HepG2 (cell line): ENCODE measurements at regions not wholly inside any gene's neighbourhood (a gene's known extent, or its start where the extent isn't known, plus 50 kb on each side); places are given as distances from the start of the nearest gene placed in this dataset.

Experiments used
- CHD4 ChIP-seq: fragments of 200-600 bp; sonication (generic); IDR thresholded peaks from 2 replicates; pipeline ENCODE4 v1.7.0; 2017; ENCODE audit warnings: mild to moderate bottlenecking, low read length, borderline replicate concordance
- FOSL2 ChIP-seq: sonication (generic); formaldehyde crosslinking; IDR thresholded peaks from 2 replicates; pipeline ENCODE4 v1.4.0; 2020; ENCODE audit warnings: missing genetic modification reagents
- HOXD1 ChIP-seq: sonication (generic); formaldehyde crosslinking; IDR thresholded peaks from 2 replicates; pipeline ENCODE4 v1.5.0; 2020; ENCODE audit warnings: missing genetic modification reagents
- NFYB ChIP-seq: sonication (generic); formaldehyde crosslinking; IDR thresholded peaks from 2 replicates; pipeline ENCODE4 v1.4.0; 2020; ENCODE audit warnings: missing genetic modification reagents
- SAFB2 ChIP-seq: sonication (generic); formaldehyde crosslinking; IDR thresholded peaks from 2 replicates; pipeline ENCODE4 v1.5.1; 2020; ENCODE audit warnings: missing genetic modification reagents, low read depth, mild to moderate bottlenecking, borderline replicate concordance
- XRCC5 ChIP-seq: fragments of 200-400 bp; formaldehyde crosslinking; optimal IDR thresholded peaks from 2 replicates; pipeline ENCODE3; 2017; ENCODE audit warnings: mild to moderate bottlenecking, low read length
- ZBTB1 ChIP-seq: sonication (generic); formaldehyde crosslinking; IDR thresholded peaks from 2 replicates; pipeline ENCODE4 v1.4.0; 2020; ENCODE audit warnings: missing genetic modification reagents, borderline replicate concordance
- ZNF772 ChIP-seq: sonication (generic); formaldehyde crosslinking; IDR thresholded peaks from 2 replicates; pipeline ENCODE4 v1.5.0; 2020; ENCODE audit warnings: mild to moderate bottlenecking, missing genetic modification reagents
- TF ChIP-seq, protein P1 (sequence below): sonication (generic); formaldehyde crosslinking; IDR thresholded peaks from 2 replicates; pipeline ENCODE4 v1.5.0; 2020; ENCODE audit warnings: mild to moderate bottlenecking, missing genetic modification reagents, borderline replicate concordance
- TF ChIP-seq, protein P2 (sequence below): fragments of 450-650 bp; IDR thresholded peaks from 2 replicates; pipeline ENCODE4 v1.6.1; 2017
- TF ChIP-seq, protein P3 (sequence below): IDR thresholded peaks from 2 replicates; pipeline ENCODE4 v1.6.1; 2018; ENCODE audit warnings: missing genetic modification reagents
- TF ChIP-seq, protein P4 (sequence below): sonication (generic); formaldehyde crosslinking; conservative IDR thresholded peaks from 2 replicates; pipeline ENCODE4 v1.8.0; 2022; ENCODE audit warnings: mild to moderate bottlenecking, moderate library complexity, missing genetic modification reagents
- TF ChIP-seq, protein P5 (sequence below): sonication (generic); formaldehyde crosslinking; IDR thresholded peaks from 2 replicates; pipeline ENCODE4 v1.5.0; 2020; ENCODE audit warnings: missing genetic modification reagents

DNA sequence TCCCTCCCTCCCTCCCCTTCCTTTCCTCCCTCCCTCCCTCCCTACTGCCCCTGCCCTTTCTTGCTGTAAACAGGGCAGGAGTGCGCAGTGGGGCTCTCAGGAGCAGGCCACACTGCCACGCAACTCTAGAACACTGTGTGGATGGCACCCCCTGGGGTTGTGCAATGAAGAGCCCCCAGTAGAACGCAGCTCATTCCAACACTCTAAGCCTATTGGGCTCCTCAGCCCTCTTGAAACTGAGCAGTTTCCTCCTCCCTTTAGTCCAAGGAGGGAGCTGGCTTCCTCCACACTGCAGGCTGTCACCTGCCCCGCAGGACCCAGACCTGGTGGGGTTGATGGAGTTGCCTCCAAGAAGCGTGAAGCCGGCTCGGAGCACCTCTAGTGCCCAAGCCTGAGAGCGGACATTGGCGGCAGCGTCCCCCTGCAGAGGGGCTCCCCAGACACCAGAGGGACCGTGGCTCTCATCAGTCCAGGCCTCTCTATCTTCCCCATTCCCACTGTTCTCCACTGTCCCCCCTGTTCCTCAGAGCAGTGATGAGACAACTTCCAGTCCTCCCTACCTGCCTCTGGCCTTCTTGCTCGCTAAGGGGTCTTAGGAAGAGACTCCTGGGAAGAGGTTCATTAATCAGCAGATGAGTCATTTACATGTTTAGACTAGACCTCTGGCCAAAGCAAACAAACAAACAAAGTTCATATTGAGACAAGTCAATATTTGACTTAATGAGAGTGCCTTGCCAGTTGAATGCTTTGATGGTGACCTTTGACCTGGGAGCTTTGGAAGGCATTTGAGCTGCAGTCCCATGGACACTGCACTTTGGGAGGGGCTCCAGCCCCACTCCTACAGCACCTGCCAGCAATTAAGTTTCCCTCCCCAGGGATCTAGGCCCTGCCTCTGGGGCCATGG is 64.0 kb downstream of the RPUSD4 start (continued):
- TF ChIP-seq, protein P1, sequence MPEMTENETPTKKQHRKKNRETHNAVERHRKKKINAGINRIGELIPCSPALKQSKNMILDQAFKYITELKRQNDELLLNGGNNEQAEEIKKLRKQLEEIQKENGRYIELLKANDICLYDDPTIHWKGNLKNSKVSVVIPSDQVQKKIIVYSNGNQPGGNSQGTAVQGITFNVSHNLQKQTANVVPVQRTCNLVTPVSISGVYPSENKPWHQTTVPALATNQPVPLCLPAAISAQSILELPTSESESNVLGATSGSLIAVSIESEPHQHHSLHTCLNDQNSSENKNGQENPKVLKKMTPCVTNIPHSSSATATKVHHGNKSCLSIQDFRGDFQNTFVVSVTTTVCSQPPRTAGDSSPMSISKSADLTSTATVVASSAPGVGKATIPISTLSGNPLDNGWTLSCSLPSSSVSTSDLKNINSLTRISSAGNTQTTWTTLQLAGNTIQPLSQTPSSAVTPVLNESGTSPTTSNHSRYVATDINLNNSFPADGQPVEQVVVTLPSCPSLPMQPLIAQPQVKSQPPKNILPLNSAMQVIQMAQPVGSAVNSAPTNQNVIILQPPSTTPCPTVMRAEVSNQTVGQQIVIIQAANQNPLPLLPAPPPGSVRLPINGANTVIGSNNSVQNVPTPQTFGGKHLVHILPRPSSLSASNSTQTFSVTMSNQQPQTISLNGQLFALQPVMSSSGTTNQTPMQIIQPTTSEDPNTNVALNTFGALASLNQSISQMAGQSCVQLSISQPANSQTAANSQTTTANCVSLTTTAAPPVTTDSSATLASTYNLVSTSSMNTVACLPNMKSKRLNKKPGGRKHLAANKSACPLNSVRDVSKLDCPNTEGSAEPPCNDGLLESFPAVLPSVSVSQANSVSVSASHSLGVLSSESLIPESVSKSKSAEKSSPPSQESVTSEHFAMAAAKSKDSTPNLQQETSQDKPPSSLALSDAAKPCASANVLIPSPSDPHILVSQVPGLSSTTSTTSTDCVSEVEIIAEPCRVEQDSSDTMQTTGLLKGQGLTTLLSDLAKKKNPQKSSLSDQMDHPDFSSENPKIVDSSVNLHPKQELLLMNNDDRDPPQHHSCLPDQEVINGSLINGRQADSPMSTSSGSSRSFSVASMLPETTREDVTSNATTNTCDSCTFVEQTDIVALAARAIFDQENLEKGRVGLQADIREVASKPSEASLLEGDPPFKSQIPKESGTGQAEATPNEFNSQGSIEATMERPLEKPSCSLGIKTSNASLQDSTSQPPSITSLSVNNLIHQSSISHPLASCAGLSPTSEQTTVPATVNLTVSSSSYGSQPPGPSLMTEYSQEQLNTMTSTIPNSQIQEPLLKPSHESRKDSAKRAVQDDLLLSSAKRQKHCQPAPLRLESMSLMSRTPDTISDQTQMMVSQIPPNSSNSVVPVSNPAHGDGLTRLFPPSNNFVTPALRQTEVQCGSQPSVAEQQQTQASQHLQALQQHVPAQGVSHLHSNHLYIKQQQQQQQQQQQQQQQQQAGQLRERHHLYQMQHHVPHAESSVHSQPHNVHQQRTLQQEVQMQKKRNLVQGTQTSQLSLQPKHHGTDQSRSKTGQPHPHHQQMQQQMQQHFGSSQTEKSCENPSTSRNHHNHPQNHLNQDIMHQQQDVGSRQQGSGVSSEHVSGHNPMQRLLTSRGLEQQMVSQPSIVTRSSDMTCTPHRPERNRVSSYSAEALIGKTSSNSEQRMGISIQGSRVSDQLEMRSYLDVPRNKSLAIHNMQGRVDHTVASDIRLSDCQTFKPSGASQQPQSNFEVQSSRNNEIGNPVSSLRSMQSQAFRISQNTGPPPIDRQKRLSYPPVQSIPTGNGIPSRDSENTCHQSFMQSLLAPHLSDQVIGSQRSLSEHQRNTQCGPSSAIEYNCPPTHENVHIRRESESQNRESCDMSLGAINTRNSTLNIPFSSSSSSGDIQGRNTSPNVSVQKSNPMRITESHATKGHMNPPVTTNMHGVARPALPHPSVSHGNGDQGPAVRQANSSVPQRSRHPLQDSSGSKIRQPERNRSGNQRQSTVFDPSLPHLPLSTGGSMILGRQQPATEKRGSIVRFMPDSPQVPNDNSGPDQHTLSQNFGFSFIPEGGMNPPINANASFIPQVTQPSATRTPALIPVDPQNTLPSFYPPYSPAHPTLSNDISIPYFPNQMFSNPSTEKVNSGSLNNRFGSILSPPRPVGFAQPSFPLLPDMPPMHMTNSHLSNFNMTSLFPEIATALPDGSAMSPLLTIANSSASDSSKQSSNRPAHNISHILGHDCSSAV: no peak
- TF ChIP-seq ZBTB1 (CRISPR knock-in tag): no peak
- TF ChIP-seq CHD4: peak; percentile 93
- TF ChIP-seq, protein P2, sequence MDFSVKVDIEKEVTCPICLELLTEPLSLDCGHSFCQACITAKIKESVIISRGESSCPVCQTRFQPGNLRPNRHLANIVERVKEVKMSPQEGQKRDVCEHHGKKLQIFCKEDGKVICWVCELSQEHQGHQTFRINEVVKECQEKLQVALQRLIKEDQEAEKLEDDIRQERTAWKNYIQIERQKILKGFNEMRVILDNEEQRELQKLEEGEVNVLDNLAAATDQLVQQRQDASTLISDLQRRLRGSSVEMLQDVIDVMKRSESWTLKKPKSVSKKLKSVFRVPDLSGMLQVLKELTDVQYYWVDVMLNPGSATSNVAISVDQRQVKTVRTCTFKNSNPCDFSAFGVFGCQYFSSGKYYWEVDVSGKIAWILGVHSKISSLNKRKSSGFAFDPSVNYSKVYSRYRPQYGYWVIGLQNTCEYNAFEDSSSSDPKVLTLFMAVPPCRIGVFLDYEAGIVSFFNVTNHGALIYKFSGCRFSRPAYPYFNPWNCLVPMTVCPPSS: no peak
- TF ChIP-seq NFYB (CRISPR knock-in tag): no peak
- TF ChIP-seq, protein P3, sequence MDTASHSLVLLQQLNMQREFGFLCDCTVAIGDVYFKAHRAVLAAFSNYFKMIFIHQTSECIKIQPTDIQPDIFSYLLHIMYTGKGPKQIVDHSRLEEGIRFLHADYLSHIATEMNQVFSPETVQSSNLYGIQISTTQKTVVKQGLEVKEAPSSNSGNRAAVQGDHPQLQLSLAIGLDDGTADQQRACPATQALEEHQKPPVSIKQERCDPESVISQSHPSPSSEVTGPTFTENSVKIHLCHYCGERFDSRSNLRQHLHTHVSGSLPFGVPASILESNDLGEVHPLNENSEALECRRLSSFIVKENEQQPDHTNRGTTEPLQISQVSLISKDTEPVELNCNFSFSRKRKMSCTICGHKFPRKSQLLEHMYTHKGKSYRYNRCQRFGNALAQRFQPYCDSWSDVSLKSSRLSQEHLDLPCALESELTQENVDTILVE (CRISPR knock-in tag): 0 out of 2 replicates have a peak, but pooled peaks have one; percentile 22
- TF ChIP-seq ZNF772 (CRISPR knock-in tag): no peak
- TF ChIP-seq, protein P4, sequence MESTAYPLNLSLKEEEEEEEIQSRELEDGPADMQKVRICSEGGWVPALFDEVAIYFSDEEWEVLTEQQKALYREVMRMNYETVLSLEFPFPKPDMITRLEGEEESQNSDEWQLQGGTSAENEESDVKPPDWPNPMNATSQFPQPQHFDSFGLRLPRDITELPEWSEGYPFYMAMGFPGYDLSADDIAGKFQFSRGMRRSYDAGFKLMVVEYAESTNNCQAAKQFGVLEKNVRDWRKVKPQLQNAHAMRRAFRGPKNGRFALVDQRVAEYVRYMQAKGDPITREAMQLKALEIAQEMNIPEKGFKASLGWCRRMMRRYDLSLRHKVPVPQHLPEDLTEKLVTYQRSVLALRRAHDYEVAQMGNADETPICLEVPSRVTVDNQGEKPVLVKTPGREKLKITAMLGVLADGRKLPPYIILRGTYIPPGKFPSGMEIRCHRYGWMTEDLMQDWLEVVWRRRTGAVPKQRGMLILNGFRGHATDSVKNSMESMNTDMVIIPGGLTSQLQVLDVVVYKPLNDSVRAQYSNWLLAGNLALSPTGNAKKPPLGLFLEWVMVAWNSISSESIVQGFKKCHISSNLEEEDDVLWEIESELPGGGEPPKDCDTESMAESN (CRISPR knock-in tag): no peak
- TF ChIP-seq SAFB2 (CRISPR knock-in tag): no peak
- no peak for TF ChIP-seq HOXD1 (CRISPR knock-in tag)
- TF ChIP-seq XRCC5: peak; percentile 75
- TF ChIP-seq, protein P5, sequence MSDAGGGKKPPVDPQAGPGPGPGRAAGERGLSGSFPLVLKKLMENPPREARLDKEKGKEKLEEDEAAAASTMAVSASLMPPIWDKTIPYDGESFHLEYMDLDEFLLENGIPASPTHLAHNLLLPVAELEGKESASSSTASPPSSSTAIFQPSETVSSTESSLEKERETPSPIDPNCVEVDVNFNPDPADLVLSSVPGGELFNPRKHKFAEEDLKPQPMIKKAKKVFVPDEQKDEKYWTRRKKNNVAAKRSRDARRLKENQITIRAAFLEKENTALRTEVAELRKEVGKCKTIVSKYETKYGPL: no peak
- TF ChIP-seq FOSL2 (CRISPR knock-in tag): peak; percentile 94
